Liver (tissue), 3 donors: ENCODE measurements at regions not wholly inside any gene's neighbourhood (a gene's known extent, or its start where the extent isn't known, plus 50 kb on each side); places are given as distances from the start of the nearest gene placed in this dataset.

Experiments used
- FOXA2 ChIP-seq: IDR thresholded peaks from 2 replicates; pipeline ENCODE4 v1.6.1; 2016; ENCODE audit warnings: antibody characterized with exemption
- GABPA ChIP-seq, 2 donors: IDR thresholded peaks in 1 of 2; conservative IDR thresholded peaks in 1 of 2; 2 replicates each; pipeline ENCODE4 v1.6.1; 2016; ENCODE audit warnings: antibody characterized with exemption in 2 of 2, mild to moderate bottlenecking in 1 of 2, moderate library complexity in 1 of 2
- HNF4A ChIP-seq, 2 donors: conservative IDR thresholded peaks; 2 replicates each; pipeline ENCODE4 v1.6.1; 2016; ENCODE audit warnings: antibody characterized with exemption in 2 of 2, mild to moderate bottlenecking in 2 of 2
- JUND ChIP-seq, 2 donors: IDR thresholded peaks; 2 replicates each; pipeline ENCODE4 v1.6.1; 2016; ENCODE audit warnings: antibody characterized with exemption in 2 of 2
- RAD21 ChIP-seq, 2 donors: IDR thresholded peaks; 2 replicates each; pipeline ENCODE4 v1.6.1; 2016; ENCODE audit warnings: antibody characterized with exemption in 2 of 2, mild to moderate bottlenecking in 2 of 2
- RXRA ChIP-seq, 2 donors: IDR thresholded peaks; 2 replicates each; pipeline ENCODE4 v1.6.1; 2017 to 2018; ENCODE audit warnings: antibody characterized with exemption in 2 of 2, mild to moderate bottlenecking in 1 of 2
- SP1 ChIP-seq: IDR thresholded peaks from 2 replicates; pipeline ENCODE4 v1.6.1; 2018; ENCODE audit warnings: antibody characterized with exemption, mild to moderate bottlenecking
- TAF1 ChIP-seq: conservative IDR thresholded peaks from 2 replicates; pipeline ENCODE4 v1.6.1; 2016; ENCODE audit warnings: antibody characterized with exemption, mild to moderate bottlenecking
- YY1 ChIP-seq: IDR thresholded peaks from 2 replicates; pipeline ENCODE4 v1.6.1; 2016; ENCODE audit warnings: antibody characterized with exemption, mild to moderate bottlenecking
- TF ChIP-seq, protein P1 (sequence below): fragments of 150-350 bp; IDR thresholded peaks from 2 replicates; pipeline ENCODE4 v1.5.1; 2017; ENCODE audit warnings: improper control_type of control experiment, low read depth, low read length; ENCODE audit not compliant: missing input control
- TF ChIP-seq, protein P2 (sequence below): IDR thresholded peaks from 2 replicates; pipeline ENCODE4 v1.6.1; 2016; ENCODE audit warnings: antibody characterized with exemption
- TF ChIP-seq, protein P3 (sequence below): IDR thresholded peaks from 2 replicates; pipeline ENCODE4 v1.6.1; 2016; ENCODE audit warnings: antibody characterized with exemption, mild to moderate bottlenecking
- TF ChIP-seq, protein P4 (sequence below): IDR thresholded peaks from 2 replicates; pipeline ENCODE4 v1.6.1; 2016; ENCODE audit warnings: antibody characterized with exemption
- TF ChIP-seq, protein P5 (sequence below): IDR thresholded peaks from 2 replicates; pipeline ENCODE4 v1.6.1; 2016; ENCODE audit warnings: antibody characterized with exemption
- donor health status: healthy.
- donor health status: healthy.

DNA sequence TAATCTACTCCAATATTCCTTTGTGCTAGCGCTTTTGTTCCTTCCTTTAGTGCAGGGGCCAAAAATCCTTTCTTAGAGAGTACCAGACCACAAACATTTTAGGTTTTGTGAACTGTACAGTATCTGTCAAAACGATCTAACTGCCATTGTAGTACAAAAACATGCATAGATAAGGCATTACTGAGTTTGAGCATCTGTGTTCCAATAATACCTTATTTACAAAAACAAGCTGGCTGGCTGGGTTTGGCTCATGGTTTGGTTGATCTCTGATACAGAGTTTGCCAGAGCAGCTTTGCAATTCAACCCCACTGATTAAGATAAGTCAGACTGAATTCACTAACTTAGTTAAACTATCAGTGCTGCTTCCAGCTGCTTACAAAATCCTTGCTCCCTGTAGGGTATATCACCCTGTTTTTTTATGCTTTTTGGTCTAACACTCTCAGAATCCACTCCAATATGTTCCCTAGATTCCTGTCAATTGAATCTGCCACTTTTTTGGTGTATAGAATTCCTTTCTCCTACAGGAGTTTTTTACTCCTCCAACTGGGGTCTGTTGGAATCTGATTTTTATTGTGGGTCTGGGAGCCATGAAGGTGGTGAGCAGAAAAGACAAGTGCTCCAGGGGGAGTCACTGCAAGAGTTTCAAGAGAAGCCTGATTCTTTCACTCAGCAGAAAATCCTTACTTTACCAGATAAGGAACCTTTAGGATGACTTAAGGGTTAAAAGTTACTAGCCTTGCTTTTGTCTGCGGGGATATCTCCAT is 1399.4 kb downstream of the EFNB2 start:
- TF ChIP-seq, protein P1, sequence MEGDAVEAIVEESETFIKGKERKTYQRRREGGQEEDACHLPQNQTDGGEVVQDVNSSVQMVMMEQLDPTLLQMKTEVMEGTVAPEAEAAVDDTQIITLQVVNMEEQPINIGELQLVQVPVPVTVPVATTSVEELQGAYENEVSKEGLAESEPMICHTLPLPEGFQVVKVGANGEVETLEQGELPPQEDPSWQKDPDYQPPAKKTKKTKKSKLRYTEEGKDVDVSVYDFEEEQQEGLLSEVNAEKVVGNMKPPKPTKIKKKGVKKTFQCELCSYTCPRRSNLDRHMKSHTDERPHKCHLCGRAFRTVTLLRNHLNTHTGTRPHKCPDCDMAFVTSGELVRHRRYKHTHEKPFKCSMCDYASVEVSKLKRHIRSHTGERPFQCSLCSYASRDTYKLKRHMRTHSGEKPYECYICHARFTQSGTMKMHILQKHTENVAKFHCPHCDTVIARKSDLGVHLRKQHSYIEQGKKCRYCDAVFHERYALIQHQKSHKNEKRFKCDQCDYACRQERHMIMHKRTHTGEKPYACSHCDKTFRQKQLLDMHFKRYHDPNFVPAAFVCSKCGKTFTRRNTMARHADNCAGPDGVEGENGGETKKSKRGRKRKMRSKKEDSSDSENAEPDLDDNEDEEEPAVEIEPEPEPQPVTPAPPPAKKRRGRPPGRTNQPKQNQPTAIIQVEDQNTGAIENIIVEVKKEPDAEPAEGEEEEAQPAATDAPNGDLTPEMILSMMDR: no peak
- TF ChIP-seq GABPA (IDR thresholded peaks at IDR 0.05 in 1 of 2, conservative IDR thresholded peaks at IDR 0.05 in 1 of 2) (no peak), HNF4A (conservative IDR thresholded peaks at IDR 0.05) (no peak), JUND (IDR thresholded peaks at IDR 0.05) (no peak), FOXA2 (no peak), RAD21 (IDR thresholded peaks at IDR 0.05) (no peak), RXRA (IDR thresholded peaks at IDR 0.05) (no peak), YY1 (no peak), TAF1 (no peak), SP1 (no peak)
- TF ChIP-seq, protein P2, sequence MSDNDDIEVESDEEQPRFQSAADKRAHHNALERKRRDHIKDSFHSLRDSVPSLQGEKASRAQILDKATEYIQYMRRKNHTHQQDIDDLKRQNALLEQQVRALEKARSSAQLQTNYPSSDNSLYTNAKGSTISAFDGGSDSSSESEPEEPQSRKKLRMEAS: no peak
- TF ChIP-seq, protein P3, sequence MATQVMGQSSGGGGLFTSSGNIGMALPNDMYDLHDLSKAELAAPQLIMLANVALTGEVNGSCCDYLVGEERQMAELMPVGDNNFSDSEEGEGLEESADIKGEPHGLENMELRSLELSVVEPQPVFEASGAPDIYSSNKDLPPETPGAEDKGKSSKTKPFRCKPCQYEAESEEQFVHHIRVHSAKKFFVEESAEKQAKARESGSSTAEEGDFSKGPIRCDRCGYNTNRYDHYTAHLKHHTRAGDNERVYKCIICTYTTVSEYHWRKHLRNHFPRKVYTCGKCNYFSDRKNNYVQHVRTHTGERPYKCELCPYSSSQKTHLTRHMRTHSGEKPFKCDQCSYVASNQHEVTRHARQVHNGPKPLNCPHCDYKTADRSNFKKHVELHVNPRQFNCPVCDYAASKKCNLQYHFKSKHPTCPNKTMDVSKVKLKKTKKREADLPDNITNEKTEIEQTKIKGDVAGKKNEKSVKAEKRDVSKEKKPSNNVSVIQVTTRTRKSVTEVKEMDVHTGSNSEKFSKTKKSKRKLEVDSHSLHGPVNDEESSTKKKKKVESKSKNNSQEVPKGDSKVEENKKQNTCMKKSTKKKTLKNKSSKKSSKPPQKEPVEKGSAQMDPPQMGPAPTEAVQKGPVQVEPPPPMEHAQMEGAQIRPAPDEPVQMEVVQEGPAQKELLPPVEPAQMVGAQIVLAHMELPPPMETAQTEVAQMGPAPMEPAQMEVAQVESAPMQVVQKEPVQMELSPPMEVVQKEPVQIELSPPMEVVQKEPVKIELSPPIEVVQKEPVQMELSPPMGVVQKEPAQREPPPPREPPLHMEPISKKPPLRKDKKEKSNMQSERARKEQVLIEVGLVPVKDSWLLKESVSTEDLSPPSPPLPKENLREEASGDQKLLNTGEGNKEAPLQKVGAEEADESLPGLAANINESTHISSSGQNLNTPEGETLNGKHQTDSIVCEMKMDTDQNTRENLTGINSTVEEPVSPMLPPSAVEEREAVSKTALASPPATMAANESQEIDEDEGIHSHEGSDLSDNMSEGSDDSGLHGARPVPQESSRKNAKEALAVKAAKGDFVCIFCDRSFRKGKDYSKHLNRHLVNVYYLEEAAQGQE: no peak
- TF ChIP-seq, protein P4, sequence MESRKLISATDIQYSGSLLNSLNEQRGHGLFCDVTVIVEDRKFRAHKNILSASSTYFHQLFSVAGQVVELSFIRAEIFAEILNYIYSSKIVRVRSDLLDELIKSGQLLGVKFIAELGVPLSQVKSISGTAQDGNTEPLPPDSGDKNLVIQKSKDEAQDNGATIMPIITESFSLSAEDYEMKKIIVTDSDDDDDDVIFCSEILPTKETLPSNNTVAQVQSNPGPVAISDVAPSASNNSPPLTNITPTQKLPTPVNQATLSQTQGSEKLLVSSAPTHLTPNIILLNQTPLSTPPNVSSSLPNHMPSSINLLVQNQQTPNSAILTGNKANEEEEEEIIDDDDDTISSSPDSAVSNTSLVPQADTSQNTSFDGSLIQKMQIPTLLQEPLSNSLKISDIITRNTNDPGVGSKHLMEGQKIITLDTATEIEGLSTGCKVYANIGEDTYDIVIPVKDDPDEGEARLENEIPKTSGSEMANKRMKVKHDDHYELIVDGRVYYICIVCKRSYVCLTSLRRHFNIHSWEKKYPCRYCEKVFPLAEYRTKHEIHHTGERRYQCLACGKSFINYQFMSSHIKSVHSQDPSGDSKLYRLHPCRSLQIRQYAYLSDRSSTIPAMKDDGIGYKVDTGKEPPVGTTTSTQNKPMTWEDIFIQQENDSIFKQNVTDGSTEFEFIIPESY: no peak
- TF ChIP-seq, protein P5, sequence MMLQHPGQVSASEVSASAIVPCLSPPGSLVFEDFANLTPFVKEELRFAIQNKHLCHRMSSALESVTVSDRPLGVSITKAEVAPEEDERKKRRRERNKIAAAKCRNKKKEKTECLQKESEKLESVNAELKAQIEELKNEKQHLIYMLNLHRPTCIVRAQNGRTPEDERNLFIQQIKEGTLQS: no peak
